ENCODE measurements at regions not wholly inside any gene's neighbourhood (a gene's known extent, or its start where the extent isn't known, plus 50 kb on each side); places are given as distances from the start of the nearest gene placed in this dataset.

DNA sequence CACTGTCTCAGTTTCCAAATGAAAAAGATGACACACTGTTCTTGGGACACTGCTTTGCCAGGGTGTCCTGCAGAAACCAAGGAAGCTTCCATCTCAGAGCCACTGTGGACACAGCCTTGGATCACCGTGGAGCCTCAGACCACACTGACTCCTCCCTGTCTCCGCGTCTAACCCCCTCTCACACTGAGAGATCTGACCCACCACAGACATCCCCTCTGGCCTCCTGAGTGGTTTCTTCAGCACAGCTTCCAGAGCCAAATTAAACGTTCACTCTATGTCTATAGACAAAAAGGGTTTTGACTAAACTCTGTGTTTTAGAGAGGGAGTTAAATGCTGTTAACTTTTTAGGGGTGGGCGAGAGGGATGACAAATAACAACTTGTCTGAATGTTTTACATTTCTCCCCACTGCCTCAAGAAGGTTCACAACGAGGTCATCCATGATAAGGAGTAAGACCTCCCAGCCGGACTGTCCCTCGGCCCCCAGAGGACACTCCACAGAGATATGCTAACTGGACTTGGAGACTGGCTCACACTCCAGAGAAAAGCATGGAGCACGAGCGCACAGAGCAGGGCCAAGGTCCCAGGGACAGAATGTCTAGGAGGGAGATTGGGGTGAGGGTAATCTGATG, 113.4 kb upstream of the PKDCC start:
- no peak for DNase-seq (ENCODE audit: low read depth)

DNA sequence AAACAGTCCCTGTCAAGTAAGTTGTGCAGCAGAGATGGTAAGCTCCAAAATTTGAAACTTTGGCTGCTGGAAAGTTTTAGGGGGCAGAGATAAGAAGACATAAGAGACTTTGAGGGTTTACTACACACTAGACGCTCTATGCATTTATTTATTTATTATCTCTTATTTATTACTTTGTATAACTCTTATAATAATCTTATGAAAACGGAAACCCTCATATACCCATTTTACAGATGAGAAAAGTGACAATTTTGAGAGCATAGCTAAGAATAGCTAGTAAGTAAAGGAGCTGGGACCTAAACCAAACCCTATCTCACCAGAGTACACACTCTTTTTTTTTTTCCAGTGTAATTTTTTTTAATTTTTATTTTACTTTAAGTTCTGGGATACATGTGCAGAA, 112.8 kb upstream of the PKDCC start:
- DNase-seq (ENCODE audit: low read depth) = no peak

GRCh38 chr2:41935825-41936224, 112.0 kb upstream of the PKDCC start:
- DNase-seq (ENCODE audit: low read depth) = no peak

DNA sequence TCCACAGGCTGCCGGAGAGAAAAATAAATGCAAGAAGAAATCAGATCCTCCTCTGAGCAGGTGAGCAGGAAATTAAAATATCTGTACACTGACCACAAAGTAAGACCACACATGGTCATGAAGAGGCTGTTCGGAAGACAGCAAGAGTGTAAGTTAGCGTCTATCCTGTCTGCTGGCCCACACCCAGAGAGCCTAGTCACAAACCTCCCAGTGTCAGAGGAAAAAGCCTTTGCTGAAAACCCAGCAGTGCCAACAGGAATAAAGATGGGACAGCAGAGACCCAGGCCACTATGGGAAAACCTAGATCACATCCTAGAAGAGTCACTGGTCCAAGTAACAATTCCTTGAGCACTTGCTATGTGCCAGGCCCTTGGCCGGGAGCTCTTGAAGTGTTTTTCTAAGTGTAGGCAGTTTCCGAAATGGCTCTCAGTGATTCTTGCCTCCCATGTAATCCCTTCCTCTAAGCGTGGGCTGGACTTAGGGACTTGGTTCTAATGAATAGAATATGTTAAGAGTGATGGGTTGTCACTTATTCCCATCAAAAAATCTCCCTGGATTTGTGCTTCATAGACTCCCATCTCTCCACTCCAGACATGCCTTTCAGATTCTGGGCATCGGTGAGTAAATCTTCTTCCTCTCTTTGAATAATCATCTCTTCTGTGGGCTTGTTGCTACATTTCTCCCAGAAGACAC, 110.9 kb upstream of the PKDCC start:
- DNase-seq (ENCODE audit: low read depth) = no peak

- no peak for DNase-seq (ENCODE audit: low read depth)
Observed at GRCh38 chr2:41937464-41937906, 110.3 kb upstream of the PKDCC start.

- no peak for DNase-seq (ENCODE audit: low read depth)
Observed at GRCh38 chr2:41937921-41938708, 109.7 kb upstream of the PKDCC start.

GRCh38 chr2:41940060-41940744, 107.6 kb upstream of the PKDCC start:
- no peak for DNase-seq (ENCODE audit: low read depth)

DNA sequence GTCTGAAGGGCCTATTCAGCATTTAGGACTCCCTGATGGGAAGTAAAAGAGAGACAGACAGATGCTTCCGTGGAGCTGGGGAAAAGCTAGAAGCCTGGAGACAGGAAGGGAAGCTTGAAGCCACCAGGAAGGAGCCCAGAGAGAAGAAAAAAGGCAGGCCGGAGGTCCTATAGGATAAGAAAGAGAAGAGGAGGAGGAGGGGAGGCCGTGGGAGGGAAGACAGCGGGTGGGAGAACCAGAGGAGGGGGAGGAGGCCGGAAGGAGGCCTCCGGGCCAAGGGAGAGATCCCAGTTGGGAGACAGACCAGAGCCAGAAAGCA, 107.1 kb upstream of the PKDCC start:
- DNase-seq (ENCODE audit: low read depth) = no peak

DNA sequence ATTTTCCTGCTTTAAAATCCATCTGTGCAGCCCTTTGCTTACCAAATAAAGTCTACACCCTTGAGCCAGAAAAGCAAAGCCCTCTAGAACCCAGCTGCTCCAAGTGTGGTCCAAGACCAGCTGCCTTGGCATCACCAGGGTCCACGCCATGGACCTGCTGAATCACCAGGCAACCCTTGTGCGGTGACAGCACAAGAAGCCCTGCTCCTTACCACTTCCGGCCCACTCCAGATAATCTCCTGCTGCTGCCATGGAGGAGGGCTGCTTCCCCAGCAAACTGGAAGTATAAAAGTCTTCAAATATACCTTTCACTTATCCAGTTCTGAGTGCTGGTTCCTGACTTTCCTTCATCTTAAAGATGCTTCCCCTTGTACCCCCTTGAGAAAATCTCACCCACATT, 106.0 kb upstream of the PKDCC start:
- DNase-seq (ENCODE audit: low read depth) = no peak

- no peak for DNase-seq (ENCODE audit: low read depth)
Observed at GRCh38 chr2:41942278-41942677, 105.5 kb upstream of the PKDCC start.

DNA sequence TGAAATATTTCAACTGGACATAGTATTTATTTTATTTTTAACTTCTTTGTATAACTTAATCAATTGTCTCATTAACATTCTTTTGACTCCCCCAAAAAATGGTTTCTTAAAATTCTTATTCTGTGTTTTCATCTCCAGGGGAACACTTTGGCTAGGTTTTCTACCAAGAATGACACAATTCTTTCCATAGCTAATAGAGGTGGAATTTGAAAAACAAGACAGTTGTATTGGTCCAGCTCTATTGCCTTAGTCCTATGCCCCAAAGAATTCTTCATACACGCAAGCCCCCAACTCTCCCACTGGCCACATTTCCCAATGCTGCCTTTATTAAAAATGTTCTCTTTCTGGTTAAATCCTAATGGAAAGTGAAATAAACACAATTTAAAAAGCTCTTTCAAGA, 104.7 kb upstream of the PKDCC start:
- no peak for DNase-seq (ENCODE audit: low read depth)

GRCh38 chr2:41944220-41944880, 103.5 kb upstream of the PKDCC start:
- DNase-seq (ENCODE audit: low read depth) = no peak

DNA sequence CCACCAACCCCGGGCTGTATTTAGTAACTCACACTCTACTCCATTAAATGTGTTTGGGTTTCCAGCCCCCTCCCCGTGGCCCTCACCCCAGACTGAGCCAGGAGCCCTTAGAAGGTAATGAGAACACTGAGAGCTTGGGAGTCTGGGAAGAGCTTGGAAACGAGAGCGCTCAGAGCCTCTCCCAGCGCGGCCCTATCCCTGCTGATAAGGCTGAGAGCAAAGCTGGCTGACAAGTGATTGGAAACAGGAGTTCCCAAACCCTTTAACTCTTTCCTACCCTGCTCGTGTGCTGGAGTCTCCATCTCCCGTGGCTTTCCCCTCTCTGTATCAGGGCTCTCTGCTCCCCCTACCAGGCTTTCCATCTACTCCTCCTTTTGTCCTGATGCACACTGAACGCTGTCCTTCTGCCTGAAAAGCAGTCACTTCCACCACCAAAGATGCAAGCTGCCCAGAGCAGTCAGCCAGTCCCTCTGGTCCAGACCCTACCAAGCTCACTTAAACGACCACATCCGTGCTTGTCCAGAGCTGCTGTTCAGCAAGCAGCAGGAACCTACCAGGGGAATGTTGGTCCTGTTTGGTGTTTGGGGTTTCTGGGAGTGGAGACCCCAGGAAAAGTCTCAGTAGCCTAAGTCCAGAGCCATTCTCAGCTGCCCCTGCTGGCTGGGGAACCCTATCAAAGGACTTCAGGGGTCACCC, 100.0 kb upstream of the PKDCC start:
- DNase-seq (ENCODE audit: low read depth) = no peak

GRCh38 chr2:41948397-41948763, 99.4 kb upstream of the PKDCC start:
- DNase-seq (ENCODE audit: low read depth) = no peak

DNA sequence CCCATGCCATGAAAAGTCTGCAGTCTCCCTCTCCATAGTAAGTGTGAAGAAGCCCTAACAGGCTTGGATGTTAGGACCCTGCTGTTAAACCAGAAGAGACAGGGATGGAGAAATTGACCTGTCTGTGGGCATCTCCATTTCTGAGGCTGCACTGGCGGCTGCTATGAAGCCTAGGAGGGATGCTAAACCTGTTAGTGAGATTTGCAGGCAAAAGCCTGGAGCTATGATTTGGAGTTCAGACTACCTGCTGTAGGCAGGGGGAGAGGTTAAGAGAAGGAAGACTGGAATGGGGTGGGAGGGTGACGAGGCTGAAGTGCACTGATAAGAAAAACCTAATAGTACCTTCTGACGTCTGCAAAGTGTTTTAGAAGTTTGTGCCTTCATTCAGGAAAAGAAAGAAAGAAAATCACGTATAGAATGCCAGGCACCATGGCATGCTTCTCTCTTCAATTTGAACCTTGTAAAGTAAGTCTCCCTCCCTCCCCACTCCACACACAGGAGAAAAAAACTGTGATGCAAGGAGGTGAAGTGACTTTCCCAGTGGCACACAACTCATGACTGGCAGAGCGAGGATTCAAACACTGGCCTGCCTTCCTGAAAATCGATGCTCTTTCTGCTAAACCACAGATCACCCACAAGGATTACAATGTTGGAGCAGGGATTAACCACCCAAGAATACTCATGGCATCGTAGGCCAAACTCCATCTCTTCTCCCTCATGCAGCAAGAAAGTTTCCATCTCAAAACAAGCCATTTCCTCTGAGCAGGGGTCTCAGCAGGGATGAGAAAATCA, 98.5 kb upstream of the PKDCC start:
- DNase-seq (ENCODE audit: low read depth) = no peak

- no peak for DNase-seq (ENCODE audit: low read depth)
Observed at GRCh38 chr2:41949883-41950665, 97.7 kb upstream of the PKDCC start.

GRCh38 chr2:41950666-41950960, 97.2 kb upstream of the PKDCC start:
- no peak for DNase-seq (ENCODE audit: low read depth)

DNA sequence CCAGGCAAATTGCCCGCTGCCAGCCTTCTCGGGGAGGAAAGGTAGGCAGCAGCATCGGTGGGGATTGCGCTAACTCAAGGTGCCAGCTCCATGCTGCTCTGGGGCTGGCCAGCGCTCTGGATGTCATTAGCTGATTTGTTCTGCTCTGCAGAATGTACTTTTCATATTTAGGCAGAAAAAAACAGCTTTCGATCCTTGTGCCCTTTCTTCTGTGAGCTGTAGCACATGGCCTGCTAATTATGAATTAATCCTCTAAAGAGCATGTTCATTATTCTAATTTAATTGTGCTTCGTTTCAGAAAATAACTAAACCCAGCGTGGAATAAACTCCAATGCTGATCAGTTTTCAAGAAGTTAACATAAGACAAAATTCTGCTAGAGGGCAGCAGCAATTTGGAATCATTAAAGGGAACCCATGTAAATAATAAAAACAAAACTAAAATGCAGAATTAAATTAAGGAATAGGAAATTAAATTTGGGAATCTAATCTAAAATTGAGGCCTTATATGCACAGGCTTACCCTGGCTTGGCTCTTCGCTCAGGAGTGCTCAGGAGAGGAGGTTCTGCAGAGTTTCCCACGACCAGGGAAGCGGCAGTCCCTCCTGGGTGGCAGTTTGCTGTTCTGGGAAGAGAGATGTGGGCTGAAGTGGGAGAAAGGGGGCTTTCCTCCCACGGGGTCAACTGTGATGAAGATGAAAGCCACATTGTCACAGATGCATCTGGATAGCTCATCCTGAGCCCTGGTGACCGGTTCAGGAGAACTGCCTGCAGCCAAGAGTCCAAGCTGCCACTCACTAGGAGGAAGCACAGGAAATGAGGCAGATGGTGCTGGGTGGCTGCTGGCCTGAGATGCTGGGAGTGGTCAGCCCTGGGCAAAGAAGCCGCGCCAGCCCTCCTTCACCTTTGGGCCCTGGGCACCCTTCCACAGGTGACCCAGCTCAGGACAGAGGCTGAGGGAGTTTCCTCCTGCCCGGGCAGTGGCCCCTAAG, 93.2 kb upstream of the PKDCC start:
- no peak for DNase-seq (ENCODE audit: low read depth)

All from stimulated activated CD8-positive, alpha-beta memory T cell treated with anti-CD3 and anti-CD28 coated beads, Interleukin-7, amount 100 ng/mL, for 24 hours (primary cell).